HG03103 (cell line): ENCODE measurements at regions not wholly inside any gene's neighbourhood (a gene's known extent, or its start where the extent isn't known, plus 50 kb on each side); places are given as distances from the start of the nearest gene placed in this dataset.
"Not testable (repeated sequence)": the region's sequence is repeated elsewhere in the genome, so short reads cannot be mapped to it uniquely, and the experiment has no call there.

Experiments used
- ATAC-seq: cut with Tn5 transposase; IDR thresholded peaks from one replicate; pipeline ENCODE4 v1.9.1; 2021; ENCODE audit warnings: low read depth; ENCODE audit not compliant: unreplicated experiment

DNA sequence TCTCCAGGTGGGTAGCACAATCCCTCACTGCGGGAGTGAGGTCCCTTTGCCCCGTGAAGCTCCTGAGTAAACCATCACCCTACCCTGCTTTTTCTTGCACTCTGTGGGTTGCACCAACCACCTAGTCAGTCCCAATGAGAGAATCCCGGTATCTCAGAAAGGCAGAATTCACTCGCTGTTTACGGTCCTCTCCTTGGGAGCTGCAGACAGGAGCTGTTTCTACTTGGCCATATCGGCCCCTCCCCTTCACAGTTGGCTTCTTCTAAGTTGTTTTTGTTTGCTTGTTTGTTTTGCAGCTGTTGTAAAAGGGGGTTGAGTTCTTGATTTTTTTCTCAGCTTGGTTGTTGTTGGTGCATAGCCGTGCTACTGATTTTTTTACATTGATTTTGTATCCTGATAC is 237.0 kb upstream of the RASA1 start:
- ATAC-seq: no peak

GRCh38 chr5:87034557-87034956 is 233.1 kb upstream of the RASA1 start:
- no peak for ATAC-seq

DNA sequence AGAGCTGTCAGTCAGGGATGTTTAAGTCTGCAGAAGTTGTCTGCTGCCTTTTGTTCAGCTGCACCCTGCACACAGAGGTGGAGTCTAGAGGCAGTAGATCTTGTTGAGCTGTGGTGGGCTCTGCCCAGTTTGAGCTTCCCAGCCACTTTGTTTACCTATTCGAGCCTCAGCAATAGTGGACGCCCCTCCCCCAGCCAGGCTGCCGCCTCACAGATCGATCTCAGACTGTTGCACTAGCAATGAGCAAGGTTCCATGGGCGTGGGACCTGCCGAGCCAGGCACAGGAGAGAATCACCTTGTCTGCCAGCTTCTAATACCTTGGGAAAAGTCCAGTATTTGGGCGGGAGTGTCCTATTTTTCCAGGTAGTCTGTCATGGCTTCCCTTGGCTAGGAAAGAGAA is 225.1 kb upstream of the RASA1 start:
- ATAC-seq: no peak

DNA sequence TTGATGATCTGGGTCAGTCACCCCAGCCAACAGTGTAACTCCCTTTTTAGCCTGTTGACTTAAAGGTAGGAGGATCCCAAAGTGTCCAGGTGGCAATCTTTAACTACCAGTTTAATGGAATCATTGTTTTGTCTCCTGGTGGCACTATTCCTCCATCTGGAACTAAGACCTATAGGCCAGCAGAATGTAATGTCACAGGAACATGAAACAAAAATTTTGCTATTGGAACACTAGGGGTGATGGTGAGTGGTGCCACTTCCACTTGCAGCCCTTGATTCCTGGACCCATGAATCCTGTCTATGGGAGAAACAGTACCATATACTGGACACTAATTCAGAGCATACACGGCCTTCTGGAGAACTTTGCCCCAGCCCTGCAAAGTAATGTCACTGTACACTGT is 219.5 kb upstream of the RASA1 start:
- ATAC-seq: no peak

- ATAC-seq: not testable (repeated sequence)
Observed at GRCh38 chr5:87049012-87049411, 218.7 kb upstream of the RASA1 start.

DNA sequence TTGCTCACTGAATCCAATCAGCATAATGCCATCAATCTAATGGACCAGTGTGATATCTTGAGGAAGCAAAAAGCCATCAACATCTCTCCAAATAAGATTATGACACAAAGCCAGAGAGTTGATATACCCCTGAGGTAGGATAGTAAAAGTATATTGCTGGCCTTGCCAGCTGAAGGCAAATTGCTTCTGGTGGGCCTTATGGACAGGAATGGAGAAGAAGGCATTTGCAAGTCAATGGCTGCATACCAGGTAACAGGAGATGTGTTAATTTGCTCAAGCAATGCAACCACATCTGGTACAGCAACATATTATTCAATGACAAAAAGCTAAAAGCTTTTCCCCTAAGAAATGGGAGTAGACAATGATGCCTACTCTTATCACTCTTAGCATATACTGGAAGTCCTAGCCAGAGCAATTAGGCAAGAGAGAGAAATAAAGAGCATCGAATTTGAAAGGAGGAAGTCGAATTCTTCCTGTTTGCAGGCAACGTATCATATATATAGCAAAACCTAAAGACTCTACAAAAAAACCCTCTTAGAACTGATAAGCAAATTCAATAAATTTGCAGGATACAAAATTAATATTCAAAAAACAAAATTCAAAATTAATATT is 216.1 kb upstream of the RASA1 start:
- ATAC-seq: no peak

- no peak for ATAC-seq
Observed at GRCh38 chr5:87053146-87053545, 214.5 kb upstream of the RASA1 start.

DNA sequence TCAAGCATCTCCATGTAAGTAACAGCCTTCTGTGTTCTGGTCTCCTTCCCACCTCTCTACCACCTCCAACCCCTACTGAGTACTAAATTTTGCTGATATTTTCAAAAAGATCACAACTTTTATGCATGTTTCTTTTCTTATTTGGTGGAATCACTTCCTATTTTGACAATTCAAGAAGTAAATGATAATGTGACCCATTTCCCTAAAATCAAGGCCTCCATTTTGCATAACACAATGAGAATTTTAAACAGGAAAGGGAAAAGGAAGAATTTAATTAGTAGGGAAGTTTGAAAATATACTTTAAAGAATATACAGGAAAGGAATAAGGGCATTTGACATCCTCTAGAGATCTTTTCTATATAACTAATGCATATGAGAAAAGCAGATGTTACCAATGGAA is 212.9 kb upstream of the RASA1 start:
- no peak for ATAC-seq

DNA sequence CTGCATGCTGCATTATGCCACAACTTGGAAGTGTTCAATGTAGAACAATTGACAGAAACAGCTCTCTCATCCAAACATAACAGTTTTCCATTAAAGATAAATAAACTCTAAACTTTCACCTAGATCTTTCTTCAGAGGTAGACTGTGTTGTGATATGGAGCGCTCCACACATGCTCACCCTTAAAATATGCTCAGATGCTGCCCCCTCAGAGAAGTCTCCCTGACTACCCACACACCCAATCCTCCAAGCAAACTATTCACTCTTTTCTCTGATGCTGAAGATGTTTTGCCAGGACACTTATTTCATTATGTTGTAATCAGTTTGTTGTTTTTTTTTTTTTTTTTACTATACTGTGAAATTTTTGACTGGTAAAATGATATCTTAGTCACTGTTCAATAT is 206.6 kb upstream of the RASA1 start:
- ATAC-seq: no peak

GRCh38 chr5:87069311-87069710 is 198.4 kb upstream of the RASA1 start:
- no peak for ATAC-seq

- no peak for ATAC-seq
Observed at GRCh38 chr5:87069974-87070608, 197.6 kb upstream of the RASA1 start.

GRCh38 chr5:87074072-87074471 is 193.6 kb upstream of the RASA1 start:
- ATAC-seq: no peak

GRCh38 chr5:87074934-87075541 is 192.6 kb upstream of the RASA1 start:
- peak; percentile 97 for ATAC-seq

- no peak for ATAC-seq
Observed at GRCh38 chr5:87076411-87076810, 191.3 kb upstream of the RASA1 start.

GRCh38 chr5:87076931-87077330 is 190.8 kb upstream of the RASA1 start:
- ATAC-seq: no peak

- ATAC-seq: no peak
Observed at GRCh38 chr5:87079219-87079618, 188.5 kb upstream of the RASA1 start.

DNA sequence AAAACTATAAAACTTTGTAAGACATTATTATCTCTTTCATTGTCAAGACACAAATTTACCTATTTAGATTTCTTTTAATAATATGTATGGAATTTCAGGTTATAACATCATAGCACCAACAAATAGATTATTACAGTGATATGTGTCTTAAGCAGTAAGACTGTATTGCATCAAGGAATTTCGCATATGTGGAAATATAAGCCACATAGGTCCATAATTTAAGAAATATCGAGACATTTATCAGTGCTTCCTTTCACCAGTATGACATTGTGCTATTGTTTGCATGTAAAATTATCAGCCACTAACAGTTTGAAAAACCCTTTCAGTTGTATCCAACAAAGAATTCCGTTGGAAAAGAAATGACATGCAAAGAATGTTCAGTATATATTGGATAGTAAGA is 186.7 kb upstream of the RASA1 start:
- ATAC-seq: no peak

GRCh38 chr5:87081511-87082372 is 185.9 kb upstream of the RASA1 start:
- peak; percentile 89 for ATAC-seq

DNA sequence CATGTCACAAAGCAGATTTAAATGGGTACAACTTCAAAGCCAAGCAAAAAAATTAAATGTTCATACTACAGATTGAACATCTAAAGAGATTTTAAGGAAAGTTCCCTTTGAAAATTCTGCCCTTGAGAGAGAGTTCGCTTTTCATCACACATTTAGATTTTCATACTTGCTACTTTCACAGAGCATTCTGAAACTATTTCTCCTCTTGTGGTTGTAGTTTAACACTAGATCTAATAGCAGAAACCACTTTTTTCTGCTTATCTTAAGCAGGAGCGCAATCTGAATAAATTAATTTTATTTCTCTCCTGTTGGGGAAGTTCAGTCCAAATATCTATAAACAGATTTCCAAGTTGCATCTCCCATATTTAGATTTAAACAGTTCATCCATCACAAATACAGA is 173.3 kb upstream of the RASA1 start:
- no peak for ATAC-seq

GRCh38 chr5:87094833-87095232 is 172.8 kb upstream of the RASA1 start:
- no peak for ATAC-seq

GRCh38 chr5:87095787-87096186 is 171.9 kb upstream of the RASA1 start:
- no peak for ATAC-seq
